HuH-7.5 (cell line): ENCODE measurements at regions not wholly inside any gene's neighbourhood (a gene's known extent, or its start where the extent isn't known, plus 50 kb on each side); places are given as distances from the start of the nearest gene placed in this dataset.
"Not testable (repeated sequence)": the region's sequence is repeated elsewhere in the genome, so short reads cannot be mapped to it uniquely, and the experiment has no call there.

ENCODE experiments used
- DNase-seq: peaks from one replicate; pipeline ENCODE4 v3.0.0; 2011; ENCODE audit warnings: low spot score

DNA sequence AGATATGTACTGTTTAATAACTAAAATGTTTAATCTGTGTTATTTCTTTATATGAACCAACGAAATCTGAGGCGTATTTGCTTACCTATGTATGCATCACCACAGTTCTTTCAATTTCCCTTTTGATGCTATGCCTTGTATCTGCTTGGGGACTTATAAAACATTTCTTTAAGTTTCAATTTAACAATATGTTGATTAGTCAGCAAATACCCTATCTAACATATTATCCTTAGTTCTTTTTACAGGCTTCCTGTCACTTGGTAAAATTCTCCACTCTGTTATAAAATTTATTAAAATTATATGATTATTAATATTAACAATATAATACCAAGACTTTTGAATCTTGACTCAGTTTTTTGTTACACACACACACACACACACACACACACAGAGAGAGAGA lies 174.3 kb downstream of the CPS1 start:
- no peak for DNase-seq

DNA sequence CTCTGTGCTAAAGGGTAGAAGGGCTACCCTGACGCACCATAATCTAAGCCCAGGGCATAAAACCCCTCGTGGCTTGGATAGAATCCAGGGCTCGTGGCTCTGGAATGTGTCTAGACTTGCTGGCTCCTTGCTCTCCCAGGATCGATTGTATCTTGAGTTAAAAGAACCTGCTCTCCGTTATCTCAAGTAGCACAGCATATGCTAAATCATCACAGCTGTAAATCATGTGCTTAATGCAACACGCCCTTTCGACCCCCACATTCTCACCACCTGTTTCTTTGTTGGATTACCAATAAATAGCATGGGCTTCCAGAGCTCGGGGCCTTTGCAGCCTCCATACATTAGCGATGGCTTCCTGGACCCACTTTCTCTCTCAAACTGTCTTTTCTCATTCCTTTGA lies 190.4 kb downstream of the CPS1 start:
- DNase-seq, result not testable (repeated sequence)

DNA sequence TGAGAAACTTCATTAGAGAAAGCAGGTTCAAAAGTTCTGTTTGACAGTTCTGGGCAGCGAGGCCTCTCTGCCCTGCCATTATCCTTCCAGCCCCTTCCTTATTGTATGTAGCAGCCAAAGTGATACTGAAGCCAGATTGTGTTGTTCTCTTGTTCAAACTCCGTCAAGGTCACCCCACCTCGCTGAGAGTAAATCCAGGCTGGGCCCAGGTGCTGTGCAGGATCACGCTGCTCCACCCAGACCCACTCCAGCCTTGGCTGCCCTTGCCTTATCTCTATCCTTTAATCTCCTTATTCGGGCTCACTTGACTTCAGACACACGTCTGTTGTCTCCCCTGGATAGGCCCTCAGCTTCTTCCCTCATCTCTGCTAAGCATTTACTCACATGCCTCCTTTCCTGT lies 196.1 kb downstream of the CPS1 start:
- DNase-seq, result no peak

DNA sequence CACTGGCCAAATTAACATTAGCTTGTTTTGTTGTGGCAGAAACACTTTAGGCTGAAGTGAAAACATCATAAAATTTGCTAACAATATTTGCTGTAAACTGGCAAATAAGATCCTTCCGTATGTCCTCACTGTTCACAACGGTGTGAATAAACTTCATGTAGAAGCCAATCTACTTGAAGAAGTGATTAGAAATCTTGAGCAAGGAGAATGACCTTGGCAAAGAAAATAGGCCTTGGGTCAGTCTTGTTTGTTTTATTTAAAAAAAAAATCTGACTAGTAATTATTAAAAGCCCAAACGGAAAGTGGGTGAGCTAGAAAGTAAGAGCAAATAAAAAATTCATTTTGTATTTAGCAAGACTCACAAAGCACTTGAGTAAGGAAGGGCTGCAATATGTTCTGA lies 197.0 kb downstream of the CPS1 start:
- no peak for DNase-seq

DNA sequence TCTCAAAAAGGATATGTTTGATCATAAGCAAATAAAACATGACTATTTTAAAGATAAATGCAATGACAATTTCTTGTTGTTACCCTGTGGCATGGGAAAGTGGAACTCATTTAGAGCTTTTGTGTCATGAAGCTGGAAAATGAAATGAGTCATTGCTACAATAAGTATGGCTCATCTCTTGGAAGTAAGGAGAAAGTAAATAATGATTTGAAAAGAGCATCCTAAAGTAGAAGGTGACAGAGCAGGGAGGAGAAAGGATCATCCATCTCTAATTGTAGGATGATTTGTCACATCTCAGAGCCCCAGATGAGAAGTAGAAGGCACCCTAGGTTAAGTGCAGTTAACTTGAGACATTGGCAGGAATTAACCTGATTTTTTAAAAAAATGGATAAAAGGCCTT lies 200.5 kb downstream of the CPS1 start:
- no peak for DNase-seq

DNA sequence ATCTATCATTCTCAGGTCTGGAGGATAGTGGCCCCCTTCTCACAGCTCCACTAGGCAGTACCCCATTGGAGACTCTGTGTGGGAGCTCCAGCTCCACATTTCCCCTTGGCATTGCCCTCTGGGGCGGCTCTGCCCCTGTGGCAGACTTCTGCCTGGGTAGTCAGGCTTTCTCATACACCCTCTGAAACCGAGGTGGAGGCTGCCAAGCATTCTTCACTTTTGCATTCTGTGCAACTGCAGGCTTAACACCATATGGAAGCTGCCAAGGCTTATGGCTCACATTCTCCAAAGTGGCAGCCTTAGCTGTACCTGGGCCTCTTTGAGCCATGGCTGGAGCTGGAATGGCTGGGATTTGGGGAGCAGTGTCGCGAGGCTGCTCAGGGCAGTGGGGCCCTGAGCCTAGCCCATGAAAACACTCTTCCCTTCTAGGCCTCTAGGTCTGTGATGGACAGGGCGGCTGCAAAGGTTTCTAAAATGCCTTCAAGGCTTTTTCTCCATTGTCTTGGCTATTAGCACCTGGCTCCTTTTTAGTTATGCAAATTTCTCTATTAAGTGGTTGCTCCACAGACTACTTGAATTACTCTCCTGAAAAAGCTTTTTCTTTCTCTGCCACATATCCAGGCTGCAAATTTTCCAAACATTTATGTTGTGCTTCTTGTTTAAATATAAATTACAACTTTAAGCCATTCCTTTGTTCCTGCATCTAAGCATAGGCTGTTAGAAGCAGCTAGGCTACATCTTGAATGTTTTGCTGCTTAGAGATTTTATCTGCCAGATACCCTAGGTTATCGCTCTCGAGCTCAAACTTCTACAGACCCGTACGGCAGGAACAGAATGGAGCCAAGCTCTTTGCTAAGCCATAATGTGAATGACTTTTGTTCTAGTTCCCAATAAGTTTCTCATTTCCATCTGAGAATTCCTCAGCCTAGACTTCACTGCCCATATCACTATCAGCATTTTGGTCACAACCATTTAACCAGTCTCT lies 206.5 kb downstream of the CPS1 start:
- DNase-seq, result no peak

DNA sequence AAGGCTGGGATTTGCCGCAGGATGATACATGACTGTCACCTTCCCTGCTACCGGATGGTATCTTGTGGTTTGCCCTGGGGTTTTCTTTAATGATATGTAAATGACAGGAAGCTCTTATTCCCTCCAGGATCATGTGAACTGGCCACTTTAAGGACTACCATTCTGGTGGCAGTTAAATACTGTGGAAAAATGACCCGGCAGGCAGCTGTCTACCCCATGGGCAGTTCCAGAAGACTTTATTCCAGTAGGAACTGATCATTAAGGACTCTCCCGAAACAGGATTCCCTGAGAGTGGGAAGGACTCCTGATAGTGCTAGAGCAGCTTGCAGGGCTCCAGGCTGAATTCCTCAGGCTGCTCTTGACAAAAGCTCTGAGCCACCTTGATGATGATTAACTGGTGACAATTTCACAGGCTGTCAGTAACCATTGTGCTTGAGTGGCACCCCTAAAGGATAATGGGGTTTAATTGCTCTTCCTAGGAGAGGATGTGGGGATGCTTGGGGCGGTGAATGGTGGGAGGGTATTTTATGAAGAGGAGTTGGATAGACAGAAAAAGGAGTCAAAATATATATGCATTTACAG lies 212.0 kb downstream of the CPS1 start:
- no peak for DNase-seq

DNA sequence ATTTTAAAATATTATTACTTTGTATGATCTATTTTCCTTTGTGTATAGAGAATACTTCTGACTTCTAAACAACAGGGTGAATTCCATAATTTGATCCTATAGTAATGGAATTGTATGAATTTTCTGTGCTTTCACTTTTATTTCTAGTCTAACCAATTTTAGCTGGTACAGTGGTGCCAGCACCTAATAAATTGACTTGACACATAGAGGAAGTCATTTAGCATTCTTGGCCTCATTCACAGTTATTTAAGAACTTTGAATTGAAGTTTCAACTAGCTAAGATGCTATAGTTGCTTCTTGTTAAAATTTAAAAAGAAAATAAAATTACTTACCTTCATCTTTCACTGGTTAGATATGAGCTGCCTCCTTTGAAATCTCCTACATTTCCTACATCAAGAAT lies 220.4 kb downstream of the CPS1 start:
- no peak for DNase-seq

DNA sequence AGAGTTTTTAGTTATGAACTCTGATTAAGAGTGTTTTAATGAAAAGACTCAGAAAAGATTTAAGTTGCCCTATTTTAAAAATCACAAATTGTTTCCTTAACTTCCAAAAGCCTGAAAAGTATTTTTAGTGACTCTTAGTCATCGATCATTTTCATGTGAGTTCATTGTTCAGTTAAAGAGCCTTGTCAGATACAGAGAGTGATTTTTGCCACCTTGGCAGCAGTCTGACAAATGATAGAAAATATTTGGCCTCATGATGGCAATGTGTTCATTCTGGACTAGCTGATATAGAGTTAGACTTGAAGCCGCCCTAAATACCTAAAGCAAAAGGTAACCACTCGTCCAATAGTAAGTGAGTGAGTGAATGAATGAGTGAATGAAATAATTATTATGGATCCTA lies 225.8 kb downstream of the CPS1 start:
- DNase-seq, result no peak

DNA sequence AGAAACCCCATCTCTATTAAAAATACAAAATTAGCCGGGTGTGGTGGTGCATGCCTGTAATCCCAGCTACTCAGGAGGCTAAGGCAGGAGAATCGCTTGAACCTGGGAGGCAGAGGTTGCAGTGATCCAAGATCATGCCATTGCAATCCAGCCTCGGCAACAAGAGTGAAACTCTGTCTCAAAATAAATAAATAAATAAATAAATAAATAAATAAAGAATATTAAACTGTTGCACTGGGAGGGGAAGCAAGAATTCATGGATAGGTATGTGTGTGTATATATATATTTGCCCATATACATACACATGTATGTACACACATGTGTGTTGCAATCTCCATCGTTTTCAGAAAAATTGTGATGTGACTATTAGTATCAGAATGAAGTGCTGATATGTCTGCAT lies 231.4 kb downstream of the CPS1 start:
- not testable (repeated sequence) for DNase-seq

DNA sequence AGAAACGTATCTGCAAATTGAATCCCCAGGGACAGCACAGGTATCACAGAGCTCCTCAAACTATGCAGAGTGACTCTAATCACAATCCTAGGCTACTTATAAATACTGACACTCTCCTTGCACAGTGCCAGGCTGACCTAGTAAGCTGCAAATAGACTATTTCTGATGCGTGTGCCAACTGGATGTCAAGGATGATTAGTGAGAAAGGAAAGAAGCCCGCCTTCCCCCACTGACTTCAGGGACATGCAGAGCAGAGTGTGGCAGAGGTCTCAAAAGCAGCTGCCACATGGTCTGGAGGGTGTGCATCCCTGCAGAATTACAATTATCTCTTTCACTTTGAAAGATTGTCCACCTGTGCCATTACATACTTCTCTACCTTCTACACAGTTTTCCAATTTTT lies 235.6 kb downstream of the CPS1 start:
- DNase-seq, result no peak

DNA sequence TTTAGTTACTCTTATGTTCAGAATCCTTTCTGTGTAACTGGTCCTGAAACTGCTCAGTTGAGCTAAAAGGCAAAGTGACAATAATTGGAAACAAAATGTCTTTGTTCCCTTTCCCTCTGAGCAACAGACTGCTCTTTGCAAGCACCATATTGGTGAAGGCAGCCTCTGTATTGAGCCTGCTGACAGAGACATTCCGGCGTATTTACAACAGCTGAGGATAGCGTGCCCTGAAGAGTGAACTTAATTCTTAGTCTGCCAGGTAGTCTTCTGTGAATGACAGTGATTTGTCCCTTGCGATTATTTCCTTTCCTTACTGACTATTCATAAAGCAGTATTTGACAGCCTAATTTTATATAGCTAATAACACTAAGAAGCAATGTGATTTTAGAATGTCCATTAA lies 239.1 kb downstream of the CPS1 start:
- DNase-seq, result no peak

DNA sequence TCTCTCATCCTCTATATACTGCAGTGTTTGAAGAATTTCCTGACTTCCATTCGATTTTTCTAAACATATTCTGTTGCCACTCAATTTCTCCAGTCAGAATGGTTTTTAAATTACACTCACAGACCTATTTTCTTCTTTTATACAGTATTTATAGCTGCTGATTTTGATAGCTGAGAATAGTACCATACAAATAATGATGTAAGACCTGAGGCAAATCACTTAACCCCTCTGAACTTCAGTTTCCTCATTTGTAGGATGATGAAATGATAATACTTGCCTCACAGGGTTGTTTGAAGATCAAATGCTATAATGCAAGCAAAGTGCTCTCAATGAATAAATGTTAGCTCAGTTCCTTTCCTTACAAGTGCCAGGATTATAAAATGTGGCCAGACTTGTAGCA lies 241.8 kb downstream of the CPS1 start:
- DNase-seq, result no peak

DNA sequence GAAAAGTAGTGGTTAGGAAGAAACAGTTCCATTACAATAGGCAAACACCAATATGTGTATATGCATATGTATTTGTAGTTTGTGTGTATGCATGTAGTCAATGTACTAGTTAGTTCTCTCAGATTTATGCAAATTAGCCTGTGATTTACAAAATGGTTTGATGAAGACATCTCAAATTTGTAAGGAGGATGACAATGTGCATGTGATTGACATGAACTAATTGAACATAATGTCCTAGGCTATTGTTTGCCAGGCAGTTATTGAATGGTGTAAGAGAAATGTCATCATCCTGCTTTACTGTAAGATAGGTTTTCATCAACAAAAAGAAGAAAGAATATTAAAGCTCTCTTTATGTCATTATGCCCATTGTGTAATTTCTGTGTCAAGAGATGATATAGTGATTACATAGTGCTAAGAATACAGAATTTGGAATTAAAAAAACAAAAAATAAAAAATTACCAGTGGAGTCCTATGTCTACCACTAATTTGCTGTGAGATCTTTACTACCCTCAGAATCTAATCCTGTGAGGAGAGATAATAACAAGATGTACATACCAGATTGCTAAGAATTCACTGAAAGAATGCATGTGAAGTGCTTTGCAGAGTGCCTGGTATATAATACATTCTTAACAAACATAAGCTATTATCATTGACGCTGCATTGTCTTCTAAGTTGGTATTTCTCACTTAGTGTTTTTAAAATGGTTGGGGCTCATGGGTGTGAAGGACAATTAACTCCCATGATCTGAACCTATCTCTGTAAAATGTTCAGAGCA lies 258.0 kb downstream of the CPS1 start:
- no peak for DNase-seq

DNA sequence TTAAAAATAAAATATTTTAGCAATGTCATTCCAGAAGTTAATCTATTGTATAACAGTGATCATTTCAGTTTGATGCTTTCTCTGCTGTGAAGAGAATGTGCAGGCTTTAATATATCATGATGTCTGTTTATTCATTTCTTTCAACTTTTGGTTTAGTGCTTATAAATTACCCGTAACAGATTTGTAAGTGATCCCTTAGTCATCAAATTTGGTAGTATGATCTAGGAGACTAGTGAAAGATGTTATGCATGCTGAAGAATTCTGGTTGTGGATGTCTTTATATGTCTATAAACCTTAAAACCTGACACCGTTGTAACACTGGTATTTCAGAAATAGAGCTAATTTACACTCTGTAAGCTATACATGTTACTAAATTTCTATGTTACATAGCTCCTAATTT lies 260.4 kb downstream of the CPS1 start:
- DNase-seq, result no peak

DNA sequence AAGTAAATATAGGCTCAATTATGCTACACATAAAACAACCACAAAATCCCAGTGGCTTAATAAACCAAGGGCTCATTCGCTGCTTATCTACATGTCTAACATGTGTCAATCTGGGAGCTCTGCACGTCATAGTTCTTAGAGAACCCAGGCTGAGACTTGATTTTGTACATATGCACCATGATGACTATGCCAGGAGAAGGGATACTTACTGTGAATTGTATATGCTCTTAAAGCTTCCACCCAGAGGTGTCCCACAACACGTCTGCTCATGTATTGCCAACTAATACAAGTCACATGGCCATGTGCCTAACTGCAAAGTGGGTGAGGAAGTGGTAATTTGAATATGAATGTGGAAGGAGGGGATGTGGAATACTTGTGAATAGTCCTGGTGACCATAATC lies 262.1 kb downstream of the CPS1 start:
- no peak for DNase-seq

DNA sequence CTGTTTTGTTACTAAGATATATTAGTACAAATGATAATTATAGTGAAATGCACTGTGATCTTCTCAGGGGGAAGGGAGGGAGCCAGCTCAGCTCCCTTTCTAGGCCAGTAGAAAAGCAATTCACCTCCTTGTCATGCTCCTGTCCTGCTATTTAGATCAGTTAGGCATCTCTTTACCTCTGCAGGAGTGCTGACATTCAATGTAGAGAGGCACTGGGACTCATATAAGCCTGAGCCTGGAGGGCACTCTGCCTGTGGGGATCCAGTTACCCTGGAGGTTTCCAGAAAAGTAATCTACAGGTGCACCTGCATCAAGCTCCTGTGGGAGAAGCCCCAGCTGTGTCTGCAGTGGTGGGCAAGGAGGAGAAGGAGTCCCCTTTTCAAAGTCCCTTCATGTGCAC lies 277.0 kb downstream of the CPS1 start:
- no peak for DNase-seq

DNA sequence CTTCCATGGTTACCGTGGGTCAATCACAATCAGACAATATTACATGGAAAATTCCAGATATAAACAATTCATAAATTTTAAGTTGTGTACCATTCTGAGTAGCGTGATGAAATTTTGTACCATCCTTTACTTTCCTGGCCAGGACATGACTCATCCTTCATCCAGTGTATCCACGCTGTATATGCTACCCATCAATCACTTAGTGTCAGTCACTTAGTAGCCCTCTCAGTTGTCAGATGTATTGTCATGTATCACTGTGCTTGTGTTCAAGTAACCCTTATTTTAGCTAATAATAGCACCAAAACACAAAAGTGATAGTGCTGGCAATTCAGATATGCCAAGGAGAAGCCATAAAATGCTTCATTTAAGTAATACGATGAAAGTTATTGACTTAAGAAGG lies 282.6 kb downstream of the CPS1 start:
- DNase-seq, result no peak

DNA sequence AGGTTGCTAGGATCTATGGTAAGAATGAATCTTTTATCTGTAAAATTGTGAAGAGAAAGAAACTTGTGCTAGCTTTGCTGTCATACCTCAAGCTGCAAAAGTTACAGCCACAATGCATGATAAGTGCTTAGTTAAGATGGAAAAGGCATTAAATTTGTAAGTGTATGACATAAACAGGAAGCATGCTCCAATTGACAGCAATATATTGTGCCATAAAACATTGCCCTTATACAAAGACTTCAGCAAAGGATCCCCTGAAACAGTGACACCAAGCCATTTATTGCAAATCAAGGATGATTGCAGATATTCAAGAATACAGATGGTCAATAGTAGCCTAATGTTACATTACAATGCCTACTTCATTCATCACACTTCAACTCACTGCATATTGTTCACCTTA lies 283.1 kb downstream of the CPS1 start:
- no peak for DNase-seq

DNA sequence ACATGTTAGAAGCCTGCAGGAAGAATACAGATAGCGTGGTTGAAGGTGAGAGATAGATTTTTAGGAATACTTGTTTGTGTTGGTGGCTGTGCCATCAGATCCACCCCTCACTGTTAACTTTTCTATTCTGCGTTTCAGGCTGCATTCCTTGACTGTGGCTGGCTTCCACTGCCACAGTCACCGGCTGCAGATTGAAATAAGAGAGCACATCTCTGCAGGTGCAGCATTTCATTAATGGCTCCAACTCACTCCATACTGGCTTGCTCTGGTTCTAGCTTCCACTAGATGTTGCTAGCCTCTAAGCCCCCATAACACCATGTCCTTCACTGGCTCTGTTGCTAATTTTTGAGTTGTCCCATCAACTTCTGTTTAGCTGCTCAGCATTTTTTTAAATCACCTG lies 286.5 kb downstream of the CPS1 start:
- DNase-seq, result no peak

DNA sequence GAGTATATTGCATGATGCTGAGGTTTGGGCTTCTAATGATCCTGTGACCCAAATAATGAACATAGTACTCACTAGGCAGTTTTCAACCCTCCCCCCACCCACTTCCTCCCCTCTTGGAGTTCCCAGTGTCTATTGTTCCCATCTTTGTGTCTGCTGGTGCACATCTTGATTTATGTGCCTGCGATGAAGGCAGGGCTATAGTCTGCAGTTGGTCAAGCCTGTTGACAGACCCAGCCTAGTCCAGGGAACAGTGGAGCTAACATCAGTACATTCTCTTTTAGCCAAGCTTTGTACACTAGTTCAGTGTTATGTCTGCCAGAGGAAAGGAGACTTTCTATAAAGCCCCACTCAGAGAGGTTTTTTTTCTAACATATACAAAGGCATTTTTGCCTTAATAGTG lies 287.6 kb downstream of the CPS1 start:
- no peak for DNase-seq

DNA sequence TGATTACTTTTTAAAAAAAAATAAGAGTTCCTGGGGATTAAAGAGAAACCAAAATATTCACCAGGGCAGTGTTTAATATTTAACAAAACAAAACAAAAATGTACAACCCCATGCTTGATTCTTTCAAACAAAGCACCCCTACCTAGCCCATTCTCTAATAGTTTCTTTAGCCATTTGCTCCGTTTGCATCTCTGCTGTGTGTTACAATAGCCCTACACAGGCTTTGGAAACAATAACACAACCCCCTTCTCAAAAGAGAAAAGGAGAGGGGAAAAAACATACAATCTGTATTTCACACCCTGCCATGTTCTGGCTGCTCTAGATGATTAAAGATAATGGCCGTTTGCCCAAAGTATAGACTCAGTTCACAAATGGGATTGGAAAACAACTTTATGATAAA lies 302.9 kb downstream of the CPS1 start:
- DNase-seq, result no peak

DNA sequence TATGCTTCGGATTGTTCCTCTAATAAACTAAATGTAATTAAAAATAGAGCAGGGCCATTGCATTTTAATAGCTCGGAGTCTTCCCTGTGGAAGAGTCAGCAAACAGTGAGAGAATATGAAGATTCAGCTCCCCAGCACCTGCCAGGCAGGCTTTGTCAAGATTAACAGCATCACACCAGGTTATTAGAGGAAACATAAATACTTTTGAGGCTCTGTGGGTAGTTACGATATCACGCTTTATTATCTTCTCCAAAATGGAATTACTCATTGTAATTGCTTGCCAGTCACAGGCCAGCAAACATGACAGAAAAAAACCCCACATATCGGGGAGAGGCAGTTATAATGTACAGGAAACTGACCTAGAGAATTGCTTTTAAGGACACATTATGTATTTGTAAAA lies 303.9 kb downstream of the CPS1 start:
- DNase-seq, result no peak
